Left ventricle myocardium inferior (tissue), 1 donor: ENCODE measurements at regions not wholly inside any gene's neighbourhood (a gene's known extent, or its start where the extent isn't known, plus 50 kb on each side); places are given as distances from the start of the nearest gene placed in this dataset.
"Not testable (repeated sequence)": the region's sequence is repeated elsewhere in the genome, so short reads cannot be mapped to it uniquely, and the experiment has no call there.

ENCODE experiments used
- DNase-seq: peaks from one replicate; pipeline ENCODE4 v3.0.0-alpha.2; 2020
- H3K27ac ChIP-seq: fragments of 200-600 bp; replicated peaks from 2 replicates; pipeline ENCODE4 v1.8.0; 2021
- H3K27me3 ChIP-seq: fragments of 200-600 bp; 2 replicates; pipeline ENCODE4 v1.8.0; 2021; ENCODE audit warnings: low read depth
- H3K36me3 ChIP-seq: fragments of 200-600 bp; 2 replicates; pipeline ENCODE4 v1.8.0; 2021
- H3K4me1 ChIP-seq: fragments of 200-600 bp; 2 replicates; pipeline ENCODE4 v1.8.0; 2021
- H3K4me3 ChIP-seq: fragments of 200-600 bp; 2 replicates; pipeline ENCODE4 v1.8.0; 2021; ENCODE audit warnings: mild to moderate bottlenecking, moderate library complexity
- H3K9me3 ChIP-seq: fragments of 200-600 bp; replicated peaks from 2 replicates; pipeline ENCODE4 v1.8.0; 2021
- intact Hi-C: fragments of 100-400 bp; cut with micrococcal nuclease; formaldehyde crosslinking; loops from one replicate; pipeline ENCODE4 v1.11.0; 2022
- donor health status: DM: no; HTN: yes; CAD: no; lungs with severe emphysema.

DNA sequence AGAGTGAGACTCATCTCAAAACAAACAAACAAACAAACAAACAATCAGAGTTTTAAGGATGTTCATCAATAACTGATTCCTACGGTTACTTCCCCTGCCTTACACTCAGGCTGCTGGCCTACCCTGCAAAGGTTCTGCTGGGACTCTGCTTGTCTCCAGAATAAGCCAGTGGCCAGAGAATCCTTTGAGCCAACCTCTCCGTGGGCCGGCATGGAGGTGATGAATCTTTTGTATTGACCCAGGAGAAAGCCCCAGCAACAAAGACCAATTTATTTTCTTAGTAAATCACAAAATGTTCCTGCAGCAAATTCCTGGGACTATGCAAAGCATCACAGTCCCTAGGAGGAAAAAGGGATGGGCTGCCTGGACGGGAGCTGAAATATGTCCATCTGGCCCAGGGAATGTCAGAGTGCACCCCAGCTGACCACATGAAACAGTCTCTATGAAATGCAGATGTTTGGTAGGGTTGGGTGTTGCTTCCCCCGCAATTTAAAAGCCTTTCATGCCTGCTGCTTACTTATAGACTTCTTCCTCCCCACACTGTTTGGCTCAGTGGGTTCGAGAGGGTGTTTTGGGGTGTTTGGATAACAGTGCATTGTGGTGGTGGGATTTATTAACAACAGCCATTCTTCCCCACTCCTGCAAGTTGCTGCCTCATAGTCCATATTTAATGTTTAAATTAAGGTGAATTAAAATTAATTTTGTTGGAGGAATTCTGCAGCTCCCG lies 185.9 kb upstream of the IRF2BP2 start:
- H3K4me3 ChIP-seq, intact Hi-C loops, H3K27me3 ChIP-seq, H3K36me3 ChIP-seq, DNase-seq, H3K4me1 ChIP-seq, H3K27ac ChIP-seq, H3K9me3 ChIP-seq: not testable (repeated sequence)

DNA sequence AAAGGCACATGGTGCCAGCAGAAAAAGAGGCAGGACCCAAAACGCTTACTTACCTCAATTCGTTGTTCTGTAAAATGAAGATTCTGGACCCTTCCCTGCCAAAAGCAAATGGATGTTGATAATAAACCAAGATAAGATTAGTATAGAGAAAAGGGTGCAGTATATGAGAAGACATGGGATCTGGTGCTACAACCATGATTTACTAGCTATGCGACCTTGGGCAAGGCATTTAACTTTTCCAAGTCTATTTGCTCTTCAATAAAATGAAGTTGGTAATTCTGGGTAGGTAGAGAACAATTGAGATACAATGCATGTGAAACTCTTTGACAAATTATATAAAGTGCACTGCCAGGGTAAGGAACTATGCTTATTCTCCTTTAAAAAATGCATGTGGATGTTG lies 185.0 kb upstream of the IRF2BP2 start:
- H3K4me3 ChIP-seq, intact Hi-C loops, H3K9me3 ChIP-seq, DNase-seq, H3K27me3 ChIP-seq, H3K4me1 ChIP-seq, H3K36me3 ChIP-seq, H3K27ac ChIP-seq: not testable (repeated sequence)

DNA sequence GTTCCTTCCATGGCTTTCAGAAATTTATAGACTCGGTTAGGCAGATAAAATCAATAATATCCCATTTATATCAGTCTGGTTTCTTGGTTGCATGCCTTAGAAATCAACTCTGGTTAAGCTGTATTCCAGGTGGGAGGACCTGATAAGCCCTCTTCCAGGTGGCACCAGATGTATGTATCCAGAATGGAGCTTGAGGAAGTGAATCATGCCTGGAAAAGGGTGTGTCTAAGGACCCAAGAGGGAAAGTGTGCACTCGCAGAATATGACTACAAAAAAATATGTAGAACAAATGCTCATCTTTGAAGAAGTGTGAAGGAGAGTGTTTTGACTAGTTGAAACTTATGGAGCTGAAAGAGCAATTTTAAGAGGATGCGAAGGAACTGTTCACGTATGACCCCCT lies 184.5 kb upstream of the IRF2BP2 start:
- H3K36me3 ChIP-seq, H3K4me3 ChIP-seq, intact Hi-C loops, H3K27me3 ChIP-seq, H3K9me3 ChIP-seq, H3K4me1 ChIP-seq, DNase-seq, H3K27ac ChIP-seq: not testable (repeated sequence)

DNA sequence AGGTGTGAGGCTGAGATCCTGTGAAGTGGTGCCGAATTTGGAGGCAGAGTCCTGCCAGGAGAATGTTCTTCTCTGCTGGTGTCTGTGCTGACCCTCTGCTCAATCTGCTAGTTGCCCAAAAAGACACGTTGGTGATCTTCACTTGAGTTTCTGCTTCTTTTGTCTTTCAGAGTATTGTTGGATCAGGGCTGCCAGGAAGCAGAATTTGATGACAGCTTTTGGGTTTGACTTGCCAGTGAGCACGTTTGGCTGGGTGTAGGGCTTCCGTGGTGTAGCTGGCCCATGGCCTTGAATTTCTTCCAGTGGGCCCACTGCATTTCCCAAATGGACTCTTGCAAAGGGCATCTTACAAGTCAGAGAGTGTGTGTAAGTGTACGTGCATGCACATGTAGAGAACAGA lies 183.9 kb upstream of the IRF2BP2 start:
- intact Hi-C loops, H3K27me3 ChIP-seq, H3K4me1 ChIP-seq, H3K27ac ChIP-seq, DNase-seq, H3K9me3 ChIP-seq, H3K4me3 ChIP-seq, H3K36me3 ChIP-seq: not testable (repeated sequence)

DNA sequence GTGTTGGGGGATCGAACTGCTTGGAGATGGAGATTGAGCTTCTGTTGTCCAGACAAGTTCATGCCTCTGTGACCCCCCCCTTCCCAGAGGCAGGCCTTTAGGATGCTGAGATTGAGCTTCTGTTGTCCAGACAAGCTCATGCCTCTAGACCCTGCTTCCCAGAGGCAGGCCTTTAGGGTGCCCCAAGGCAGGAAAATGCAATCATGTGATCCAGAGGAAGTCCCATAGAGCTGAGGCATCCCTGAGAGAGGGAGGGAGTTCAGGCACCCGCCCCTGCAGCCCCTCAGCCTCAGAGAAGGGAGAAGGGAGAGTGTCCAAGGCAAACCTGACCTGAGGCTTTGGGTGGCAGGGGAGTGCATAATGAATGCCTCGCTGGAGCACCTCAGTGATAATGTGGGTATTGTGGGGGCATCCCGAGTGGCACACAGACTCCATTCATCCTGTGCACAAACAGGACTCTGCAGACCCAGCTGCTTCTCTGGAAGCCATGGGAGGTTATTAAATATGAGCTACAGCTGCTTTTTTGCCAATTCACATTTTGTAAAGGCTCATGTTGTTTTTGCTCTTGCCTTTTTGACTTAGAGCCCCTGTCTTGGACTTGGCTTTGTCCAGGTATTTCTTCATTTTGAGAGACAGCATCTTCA lies 182.4 kb upstream of the IRF2BP2 start:
- H3K27me3 ChIP-seq, H3K27ac ChIP-seq, H3K36me3 ChIP-seq, H3K4me1 ChIP-seq, H3K9me3 ChIP-seq, H3K4me3 ChIP-seq, intact Hi-C loops, DNase-seq: not testable (repeated sequence)

DNA sequence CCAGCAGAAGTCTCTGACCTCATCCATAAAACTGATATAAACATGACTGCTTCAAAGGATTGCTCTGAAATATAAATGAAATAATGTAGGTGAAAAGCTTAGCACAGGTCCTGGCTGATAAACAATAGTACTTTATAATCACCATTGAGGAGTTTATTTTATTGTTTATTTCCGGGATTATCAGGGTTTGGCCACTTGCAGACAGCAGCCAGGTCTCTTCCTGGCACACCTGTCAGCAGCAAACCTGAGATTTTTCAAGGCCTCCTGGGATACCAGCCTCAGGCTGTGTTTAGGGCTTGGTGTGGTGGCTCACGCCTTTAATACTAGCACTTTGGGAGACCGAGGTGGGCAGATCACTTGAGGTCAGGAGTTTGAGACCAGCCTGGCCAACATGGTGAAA lies 181.6 kb upstream of the IRF2BP2 start:
- DNase-seq, result not testable (repeated sequence)

DNA sequence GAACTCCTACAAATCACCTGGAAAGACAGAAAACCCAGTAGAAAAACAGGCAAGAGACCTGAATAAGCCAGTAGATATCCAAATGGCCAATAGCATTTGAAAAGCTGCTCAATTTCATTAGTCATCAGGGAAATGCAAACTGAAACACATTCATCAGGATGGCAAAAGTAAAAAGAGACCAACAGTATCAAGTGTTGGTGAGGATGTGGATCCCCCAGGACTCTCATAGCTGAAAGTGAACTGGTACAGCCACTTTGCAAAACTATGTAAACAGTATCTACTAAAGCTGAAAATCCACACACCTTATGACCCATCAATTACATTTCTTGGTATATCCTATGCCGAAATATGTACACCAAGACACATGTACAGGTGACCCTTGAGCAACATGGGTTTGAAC lies 180.4 kb upstream of the IRF2BP2 start:
- H3K27me3 ChIP-seq, H3K27ac ChIP-seq, H3K4me3 ChIP-seq, DNase-seq, H3K4me1 ChIP-seq, intact Hi-C loops, H3K36me3 ChIP-seq, H3K9me3 ChIP-seq: not testable (repeated sequence)

More for the DNA sequence above, 181.6 kb upstream of the IRF2BP2 start:
- H3K4me3 ChIP-seq, H3K36me3 ChIP-seq, intact Hi-C loops, H3K4me1 ChIP-seq, H3K27ac ChIP-seq, H3K9me3 ChIP-seq, H3K27me3 ChIP-seq: not testable (repeated sequence)

DNA sequence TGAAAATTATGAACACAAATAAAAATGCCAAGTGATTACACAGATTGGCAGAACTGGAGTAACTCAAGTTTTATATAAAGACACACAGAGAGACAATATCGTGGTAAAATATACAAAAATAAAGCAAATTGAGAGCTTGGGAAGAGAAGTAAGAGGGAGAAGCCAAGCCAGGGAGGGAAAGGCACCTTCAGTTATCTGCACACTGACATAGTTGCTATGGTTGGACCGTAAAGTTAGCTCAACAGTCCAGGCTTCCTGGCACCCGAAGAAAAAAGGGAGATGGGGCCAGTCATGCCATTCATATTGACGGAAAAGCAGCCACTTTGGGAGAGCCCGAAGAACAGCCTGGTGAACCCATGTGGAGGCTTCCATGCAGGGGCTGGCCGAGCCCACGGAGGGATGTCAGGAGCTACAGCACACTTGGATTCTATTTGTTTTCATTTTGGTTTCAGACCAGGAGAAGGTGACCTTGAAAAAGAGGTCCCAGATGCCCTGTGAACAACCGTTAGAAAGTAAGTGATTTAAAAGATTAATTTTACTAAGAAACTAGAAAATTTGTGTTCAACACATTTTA lies 177.1 kb upstream of the IRF2BP2 start:
- H3K9me3 ChIP-seq, H3K4me3 ChIP-seq, intact Hi-C loops, DNase-seq, H3K4me1 ChIP-seq, H3K27ac ChIP-seq, H3K27me3 ChIP-seq, H3K36me3 ChIP-seq: not testable (repeated sequence)

DNA sequence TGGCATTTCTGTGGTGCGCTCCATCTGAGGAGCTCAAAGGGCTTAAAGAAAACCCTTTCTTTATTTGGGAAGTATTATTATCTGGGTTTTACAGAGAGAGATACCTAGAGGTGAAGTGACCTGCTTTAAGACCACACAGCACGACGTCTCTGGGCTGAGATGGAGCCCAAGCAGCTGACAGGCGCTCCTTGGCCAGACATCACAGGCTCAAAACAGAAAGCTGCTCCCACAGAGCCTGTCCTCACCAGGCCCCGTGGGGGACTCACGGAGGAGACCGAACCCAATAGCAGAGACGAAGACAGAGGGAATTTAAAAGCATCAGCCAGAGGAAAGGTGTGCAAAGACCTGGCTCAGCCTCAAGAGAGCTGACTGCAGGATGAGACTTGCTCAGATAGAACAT lies 175.9 kb upstream of the IRF2BP2 start:
- intact Hi-C loops, result not testable (repeated sequence)

DNA sequence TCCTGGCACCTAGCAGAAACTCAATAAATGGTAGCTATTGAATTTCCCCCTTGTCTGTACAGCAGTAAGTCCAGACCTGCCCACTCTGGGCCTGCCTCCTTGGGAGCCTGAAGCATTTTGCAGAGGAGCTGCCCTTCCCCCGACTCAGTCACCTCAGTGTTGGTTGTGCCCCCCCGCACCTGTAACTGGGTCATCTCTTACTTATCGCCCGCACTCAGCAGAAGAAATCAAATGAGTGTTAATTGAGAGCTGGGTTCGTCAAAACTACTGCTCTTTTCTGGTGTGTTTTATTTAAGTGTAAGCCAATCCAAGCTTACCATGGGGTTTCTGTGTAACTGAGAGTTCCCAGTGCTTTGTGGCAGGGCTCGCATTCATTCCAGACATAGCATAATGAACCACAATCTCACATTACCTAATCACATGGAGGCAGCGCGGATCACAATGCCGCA lies 175.5 kb upstream of the IRF2BP2 start:
- intact Hi-C loops, H3K27ac ChIP-seq, H3K4me1 ChIP-seq, H3K4me3 ChIP-seq, H3K9me3 ChIP-seq, DNase-seq, H3K36me3 ChIP-seq: not testable (repeated sequence)
- H3K27me3 ChIP-seq, result peaks cover 16% of the 10 kb centered on the region

More for the DNA sequence above, 175.9 kb upstream of the IRF2BP2 start:
- not testable (repeated sequence) for H3K4me3 ChIP-seq, H3K9me3 ChIP-seq, H3K36me3 ChIP-seq, H3K4me1 ChIP-seq, DNase-seq, H3K27ac ChIP-seq
- H3K27me3 ChIP-seq, result peaks cover 11% of the 10 kb centered on the region

DNA sequence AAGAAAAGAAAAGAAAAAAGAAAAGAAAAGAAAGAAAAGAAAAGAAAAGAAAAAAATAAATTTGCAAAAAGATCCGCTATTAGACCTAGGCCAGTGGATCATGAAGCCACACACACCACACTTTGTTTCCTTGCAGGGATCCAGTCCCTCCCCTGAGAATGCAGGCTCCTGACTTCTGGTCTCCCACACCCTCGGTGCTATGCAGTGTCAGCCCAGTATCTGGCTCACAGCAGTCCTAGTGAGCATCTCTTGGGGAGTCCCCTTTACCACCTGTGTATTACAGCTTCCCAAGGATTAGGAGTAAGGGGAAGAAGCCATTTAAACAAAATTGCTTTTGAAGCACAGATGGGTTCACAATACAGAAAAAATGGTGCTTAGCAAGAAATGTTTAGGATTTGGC lies 174.1 kb upstream of the IRF2BP2 start:
- H3K36me3 ChIP-seq, H3K4me3 ChIP-seq, H3K9me3 ChIP-seq, DNase-seq, intact Hi-C loops, H3K27ac ChIP-seq, H3K4me1 ChIP-seq: not testable (repeated sequence)
- H3K27me3 ChIP-seq, result peaks cover 27% of the 10 kb centered on the region
